NOMO-1 treated with DMSO at 0.1 percent for 48 hours (cell line): ENCODE measurements at regions not wholly inside any gene's neighbourhood (a gene's known extent, or its start where the extent isn't known, plus 50 kb on each side); places are given as distances from the start of the nearest gene placed in this dataset.
A peak's percentile ranks its signal among the peaks of the same experiment; 100 is the strongest.

ENCODE experiments used
- DNase-seq: peaks from one replicate; lab custom pipeline; 2025; ENCODE audit not compliant: unreplicated experiment; lab: John Stamatoyannopoulos, UW

- no peak for DNase-seq
These were observed 742.8 kb downstream of the MAFB start for GRCh38 chr20:39946053-39946810.

DNA sequence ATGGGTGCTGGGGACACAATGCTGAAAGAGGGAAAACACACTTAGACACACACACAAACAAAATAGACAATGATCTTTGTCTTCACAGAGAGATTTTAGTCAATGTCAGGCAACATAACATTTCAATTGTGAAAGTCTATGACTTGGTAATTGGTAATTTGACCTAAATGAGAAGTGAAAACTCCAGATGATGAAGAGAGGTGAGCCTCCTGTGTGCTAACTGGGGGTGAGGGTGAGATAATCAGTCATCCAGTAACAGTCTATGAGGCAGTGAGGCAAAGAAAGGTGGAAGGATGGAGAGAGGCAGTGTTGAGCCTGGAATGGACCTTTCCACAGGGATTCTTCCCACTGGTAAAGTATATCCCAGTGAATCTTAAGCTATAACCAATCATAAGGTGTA is 744.2 kb downstream of the MAFB start:
- DNase-seq, result no peak

DNA sequence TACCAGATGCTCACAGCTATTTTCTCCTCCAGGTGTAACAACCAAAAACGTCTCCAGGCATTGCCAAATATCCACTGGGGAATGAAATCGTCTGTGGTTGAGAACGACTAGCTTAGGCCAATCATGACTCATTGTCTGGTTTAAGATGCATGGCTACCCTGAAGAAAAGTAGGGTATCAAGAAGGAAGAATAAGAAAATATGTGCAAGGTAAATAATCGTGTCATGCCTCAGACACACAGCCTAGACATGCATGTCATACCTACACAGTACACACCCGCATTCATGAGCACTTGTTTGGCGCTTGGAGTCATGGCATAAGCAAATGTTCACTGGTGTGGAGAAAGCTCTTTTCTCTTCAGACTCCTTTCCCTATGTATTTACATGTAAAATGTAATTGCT is 745.7 kb downstream of the MAFB start:
- DNase-seq, result no peak

DNA sequence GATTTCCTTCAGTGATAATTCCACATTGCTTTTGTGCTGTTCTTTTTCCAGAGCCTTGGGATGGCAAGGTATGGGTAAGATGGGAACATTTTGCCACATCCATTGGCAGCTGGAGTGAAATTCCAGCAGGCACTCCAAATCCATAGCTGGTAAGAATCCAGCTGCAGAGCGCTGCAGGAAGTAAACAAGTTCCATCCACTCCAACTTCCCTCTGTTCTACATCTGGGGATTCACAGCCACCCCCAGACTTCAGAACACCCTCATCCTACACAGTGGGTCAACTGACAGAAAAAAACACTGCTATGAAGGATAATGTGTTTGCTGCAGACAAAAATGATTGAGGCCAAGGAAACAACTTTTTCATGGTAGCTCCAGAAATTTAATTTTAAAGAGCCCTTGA is 747.8 kb downstream of the MAFB start:
- no peak for DNase-seq

DNA sequence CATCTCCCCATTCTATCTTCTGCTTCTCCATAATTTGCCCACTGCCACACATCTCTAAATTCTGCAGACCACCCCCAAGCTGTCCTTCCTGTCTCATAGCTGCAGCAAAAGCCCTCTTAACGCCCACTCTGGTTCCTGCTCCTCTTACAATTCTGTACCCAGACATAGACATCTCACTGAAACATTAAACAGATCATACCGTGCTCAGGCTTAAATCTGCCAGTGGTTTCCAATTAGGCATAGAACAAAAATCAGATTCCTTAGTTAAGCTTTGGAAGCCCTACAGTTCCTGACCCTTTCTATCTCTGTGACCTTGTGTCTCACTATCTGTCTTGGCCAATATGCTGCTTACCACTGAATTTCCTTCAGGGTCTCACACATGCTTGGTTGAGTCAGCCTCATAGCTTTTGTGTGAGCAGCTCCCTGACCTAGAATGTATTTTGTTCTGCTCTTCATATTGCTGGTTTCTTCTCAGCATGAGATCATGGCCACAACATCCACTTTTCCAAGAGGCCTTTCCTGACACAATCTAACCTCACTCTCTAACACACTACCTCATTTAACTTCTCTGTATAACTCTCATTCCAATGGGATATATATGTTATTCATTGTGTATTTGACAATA is 749.7 kb downstream of the MAFB start:
- no peak for DNase-seq

DNA sequence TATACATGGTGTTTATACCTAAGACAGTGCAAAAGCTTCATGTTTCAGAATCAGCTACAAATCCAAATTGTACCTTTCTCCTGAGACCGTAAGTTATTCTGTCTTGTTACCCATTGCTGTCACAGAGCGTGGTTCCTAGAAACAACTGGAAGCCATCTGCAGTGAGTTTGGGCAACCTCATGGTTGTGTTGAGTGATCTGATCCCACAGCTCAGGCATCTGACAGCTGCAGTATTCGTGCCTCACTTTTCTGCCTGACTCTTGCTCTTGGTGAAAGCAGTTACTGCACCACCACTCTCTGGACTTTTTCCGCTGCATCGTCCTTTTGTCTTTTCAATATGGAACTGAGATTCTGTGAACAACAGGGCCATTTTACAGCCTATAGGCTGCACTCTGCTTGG is 752.6 kb downstream of the MAFB start:
- DNase-seq, result no peak

- no peak for DNase-seq
These were observed 753.1 kb downstream of the MAFB start for GRCh38 chr20:39935901-39936300.

DNA sequence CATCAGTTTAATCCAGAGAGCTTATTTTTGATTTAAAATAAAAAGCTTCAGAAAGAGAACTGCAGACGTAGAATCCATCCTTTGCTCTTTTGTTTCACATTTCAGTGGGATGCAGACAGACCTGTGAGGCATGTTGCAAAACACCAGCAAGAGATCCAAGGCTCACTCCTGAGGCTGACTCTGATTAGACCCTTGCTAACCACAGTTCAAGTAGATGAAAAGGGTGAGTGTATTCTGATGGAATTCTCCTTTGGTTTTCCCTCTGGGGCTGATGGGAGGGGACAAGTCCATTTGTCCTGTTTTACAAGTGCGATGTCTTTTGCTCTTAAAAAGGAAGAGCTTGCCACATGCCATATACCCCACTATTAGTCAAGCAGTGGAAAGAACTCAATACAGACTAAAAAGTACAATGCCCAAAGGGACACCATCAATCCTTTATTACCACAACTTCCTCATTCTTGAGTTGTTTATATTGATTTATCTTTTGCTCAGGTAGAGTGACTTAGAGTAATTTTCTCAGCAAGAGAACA is 772.7 kb downstream of the MAFB start:
- DNase-seq, result no peak

GRCh38 chr20:39913274-39913673 is 775.8 kb downstream of the MAFB start:
- DNase-seq, result no peak

GRCh38 chr20:39911497-39911896 is 777.5 kb downstream of the MAFB start:
- DNase-seq, result no peak

DNA sequence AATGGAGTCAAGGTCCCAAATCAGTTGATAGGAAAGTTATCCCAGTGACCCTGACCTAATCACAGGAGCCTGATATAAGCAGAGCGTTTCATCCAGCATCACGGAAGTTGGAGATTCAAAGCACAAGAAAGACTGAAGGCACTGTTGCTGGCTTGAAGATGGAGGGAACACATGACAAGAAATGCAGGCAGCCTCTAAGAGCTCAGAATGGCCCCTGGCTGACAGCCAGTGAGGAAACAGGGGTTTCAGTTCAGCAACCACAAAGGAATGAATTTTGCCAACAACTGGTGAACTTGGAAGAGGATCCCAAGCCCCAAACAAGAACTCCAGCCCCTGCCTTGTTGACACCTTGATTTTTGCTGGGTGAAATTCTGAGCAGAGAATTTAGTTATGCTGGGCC is 778.5 kb downstream of the MAFB start:
- no peak for DNase-seq

GRCh38 chr20:39909447-39909846 is 779.6 kb downstream of the MAFB start:
- peak; percentile 13 for DNase-seq

DNA sequence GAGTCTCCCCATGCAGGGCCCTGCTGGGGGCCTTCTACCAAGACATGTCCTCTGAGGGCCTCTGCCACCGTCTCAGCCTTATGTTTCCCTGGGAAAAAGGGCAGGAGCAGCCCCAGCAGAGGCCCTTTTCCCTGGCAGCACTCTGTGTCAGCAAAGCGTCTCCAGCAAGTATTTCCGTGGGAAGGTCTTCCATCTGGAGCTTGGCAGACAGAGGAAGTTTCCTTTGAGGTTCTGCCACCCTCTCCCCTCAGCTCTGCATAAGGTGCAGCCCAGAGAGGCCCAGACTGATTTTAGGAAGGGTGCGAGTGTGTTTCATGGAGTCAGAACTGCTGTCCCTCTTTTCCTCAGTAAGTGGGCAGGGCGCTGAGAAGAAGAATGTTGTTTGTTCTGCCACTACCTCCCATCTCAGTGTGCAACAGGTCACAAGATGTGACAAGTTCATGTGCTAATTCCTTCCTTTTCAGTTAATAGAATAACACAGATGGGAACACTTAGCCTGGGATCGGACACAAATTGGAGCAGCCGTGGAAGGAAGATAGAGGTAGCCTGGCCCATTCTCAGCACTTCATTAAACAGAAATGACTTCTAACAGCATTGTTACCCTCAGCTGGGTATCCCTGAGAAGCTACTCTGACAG is 784.4 kb downstream of the MAFB start:
- no peak for DNase-seq

- no peak for DNase-seq
These were observed 785.1 kb downstream of the MAFB start for GRCh38 chr20:39903806-39904465.

DNA sequence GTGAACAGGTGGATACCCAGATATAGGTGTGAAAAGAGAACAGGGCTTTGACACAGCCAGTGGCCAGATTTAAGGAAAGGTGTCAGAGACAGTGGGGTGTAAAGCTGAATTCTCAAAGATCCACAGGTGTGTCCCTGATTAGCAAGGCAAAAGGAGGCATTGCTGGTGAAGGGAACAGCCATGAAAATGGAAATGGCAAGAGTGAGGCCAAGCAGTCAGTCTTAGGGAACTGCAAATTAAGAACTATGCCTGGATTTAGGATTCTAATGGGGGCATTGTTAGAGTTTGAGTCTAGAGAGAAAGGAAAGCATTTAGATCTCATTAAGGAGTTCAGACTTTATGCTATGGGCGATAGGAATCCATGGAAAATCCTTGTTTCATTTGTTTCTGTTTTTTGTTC is 789.2 kb downstream of the MAFB start:
- no peak for DNase-seq

GRCh38 chr20:39898467-39898852 is 790.6 kb downstream of the MAFB start:
- no peak for DNase-seq

- DNase-seq, result no peak
These were observed 791.1 kb downstream of the MAFB start for GRCh38 chr20:39897781-39898466.

GRCh38 chr20:39897058-39897457 is 792.0 kb downstream of the MAFB start:
- no peak for DNase-seq

GRCh38 chr20:39894067-39894466 is 795.0 kb downstream of the MAFB start:
- no peak for DNase-seq

- DNase-seq, result no peak
These were observed 795.9 kb downstream of the MAFB start for GRCh38 chr20:39893003-39893685.
